Iris pigment epithelial cell (primary cell): ENCODE measurements at regions not wholly inside any gene's neighbourhood (a gene's known extent, or its start where the extent isn't known, plus 50 kb on each side); places are given as distances from the start of the nearest gene placed in this dataset.
A peak's percentile ranks its signal among the peaks of the same experiment; 100 is the strongest.
"Not testable (repeated sequence)": the region's sequence is repeated elsewhere in the genome, so short reads cannot be mapped to it uniquely, and the experiment has no call there.

ENCODE experiments used
- DNase-seq: peaks from one replicate; pipeline ENCODE4 v3.0.0-alpha.2; 2011; ENCODE audit warnings: low read depth

GRCh38 chr12:86948851-86949250 lies 692.7 kb upstream of the MGAT4C start:
- DNase-seq: peak; percentile 55

DNA sequence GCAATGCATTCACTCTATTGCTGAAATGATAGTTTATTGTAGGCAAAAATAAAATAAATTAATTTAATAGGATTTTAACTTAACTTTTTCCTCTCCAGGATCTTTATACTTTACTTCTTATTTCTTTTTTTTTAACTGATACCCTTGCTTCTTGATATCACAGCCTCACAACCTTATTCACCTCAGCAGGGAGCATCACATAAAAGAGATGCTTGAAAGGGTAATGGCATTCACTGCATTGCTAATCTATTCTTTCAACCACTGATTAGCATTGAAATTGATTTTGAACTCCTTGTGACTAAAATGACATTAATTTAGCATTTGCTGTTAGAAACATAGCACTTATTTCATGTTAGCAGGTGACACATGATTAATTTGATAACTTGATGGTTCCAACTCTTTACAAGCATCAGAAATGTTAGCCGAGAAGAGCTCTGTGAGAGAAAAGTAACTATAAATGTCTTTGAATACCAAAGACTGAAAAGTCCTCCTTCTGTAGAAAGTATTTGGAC lies 689.5 kb upstream of the MGAT4C start:
- no peak for DNase-seq

DNA sequence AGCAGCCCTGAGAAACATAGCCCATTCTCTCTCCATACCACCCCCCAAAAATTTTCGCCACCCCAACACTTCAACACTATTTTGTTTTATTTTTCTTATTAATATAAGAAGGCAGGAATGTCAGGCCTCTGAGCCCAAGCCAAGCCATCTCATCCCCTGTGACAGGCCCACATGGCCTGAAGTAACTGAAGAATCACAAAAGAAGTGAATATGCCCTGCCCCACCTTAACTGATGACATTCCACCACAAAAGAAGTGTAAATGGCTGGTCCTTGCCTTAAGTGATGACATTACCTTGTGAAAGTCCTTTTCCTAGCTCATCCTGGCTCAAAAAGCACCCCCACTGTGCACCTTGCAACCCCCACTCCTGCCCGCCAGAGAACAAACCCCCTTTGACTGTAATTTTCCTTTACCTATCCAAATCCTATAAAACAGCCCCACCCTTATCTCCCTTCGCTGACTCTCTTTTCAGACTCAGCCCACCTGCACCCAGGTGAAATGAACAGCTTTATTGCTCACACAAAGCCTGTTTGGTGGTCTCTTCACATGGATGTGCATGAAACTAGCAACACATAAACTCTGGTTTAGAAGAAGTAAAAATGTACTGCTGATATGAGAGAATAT lies 688.1 kb upstream of the MGAT4C start:
- DNase-seq: not testable (repeated sequence)

DNA sequence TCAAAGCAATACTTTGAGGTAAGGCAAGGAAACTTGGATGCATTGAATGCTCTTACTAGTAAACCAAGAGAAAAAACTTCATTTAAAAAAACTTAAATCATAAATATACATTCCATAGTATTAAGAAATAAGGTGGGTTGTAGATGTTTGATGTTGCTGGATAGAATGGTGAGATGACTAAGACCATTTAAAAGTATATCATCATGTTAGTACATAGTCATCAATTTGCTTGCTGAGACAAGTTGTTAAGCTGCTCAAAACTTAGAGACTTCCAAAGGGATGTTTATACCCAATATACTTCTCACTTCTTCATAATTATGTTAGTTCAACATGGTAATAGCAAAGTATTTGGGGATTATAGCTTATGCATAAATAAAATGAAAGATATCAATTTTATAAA lies 675.5 kb upstream of the MGAT4C start:
- no peak for DNase-seq

GRCh38 chr12:86929962-86930361 lies 673.8 kb upstream of the MGAT4C start:
- no peak for DNase-seq

- DNase-seq: no peak
These were observed 660.9 kb upstream of the MGAT4C start for GRCh38 chr12:86917121-86917520.

GRCh38 chr12:86914721-86915120 lies 658.5 kb upstream of the MGAT4C start:
- peak; percentile 76 for DNase-seq

DNA sequence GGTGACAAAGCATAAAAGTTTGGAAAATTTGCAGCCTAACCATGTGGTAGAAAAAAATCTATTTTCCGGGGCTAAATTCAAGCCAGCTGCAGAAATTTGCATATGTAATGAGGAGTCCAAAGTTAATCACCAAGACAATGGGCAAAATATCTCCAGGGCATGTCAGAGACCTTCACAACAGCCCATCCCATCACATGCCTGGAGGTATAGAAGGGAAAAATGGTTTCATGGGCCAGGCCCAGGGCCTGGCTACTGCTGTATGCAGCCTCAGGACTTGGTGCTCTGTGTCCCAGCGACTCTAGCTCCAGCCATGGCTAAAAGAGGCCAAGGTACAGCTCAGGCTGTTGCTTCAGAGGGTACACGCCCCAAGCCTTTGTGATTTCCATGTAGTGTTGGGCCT lies 655.8 kb upstream of the MGAT4C start:
- no peak for DNase-seq

- no peak for DNase-seq
These were observed 647.0 kb upstream of the MGAT4C start for GRCh38 chr12:86903159-86903558.

- no peak for DNase-seq
These were observed 604.6 kb upstream of the MGAT4C start for GRCh38 chr12:86860776-86861175.

DNA sequence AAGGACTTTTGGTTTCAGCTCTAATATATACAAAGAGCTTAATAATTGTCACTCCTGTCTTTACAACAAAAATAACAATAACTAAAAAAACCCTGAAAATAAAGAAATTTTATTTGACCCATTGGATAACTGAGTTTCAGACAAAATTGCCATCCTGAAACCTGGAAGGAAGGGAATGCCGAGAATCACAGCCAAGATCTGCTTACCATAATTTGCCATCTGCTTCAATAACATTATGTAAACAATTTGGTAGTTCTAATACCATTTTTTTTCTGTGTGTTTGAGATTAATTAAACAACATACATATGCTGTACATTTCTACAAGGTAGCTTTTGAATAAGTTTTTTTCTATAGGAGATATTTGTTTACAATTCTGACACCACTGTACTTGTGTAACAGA lies 596.3 kb upstream of the MGAT4C start:
- no peak for DNase-seq

DNA sequence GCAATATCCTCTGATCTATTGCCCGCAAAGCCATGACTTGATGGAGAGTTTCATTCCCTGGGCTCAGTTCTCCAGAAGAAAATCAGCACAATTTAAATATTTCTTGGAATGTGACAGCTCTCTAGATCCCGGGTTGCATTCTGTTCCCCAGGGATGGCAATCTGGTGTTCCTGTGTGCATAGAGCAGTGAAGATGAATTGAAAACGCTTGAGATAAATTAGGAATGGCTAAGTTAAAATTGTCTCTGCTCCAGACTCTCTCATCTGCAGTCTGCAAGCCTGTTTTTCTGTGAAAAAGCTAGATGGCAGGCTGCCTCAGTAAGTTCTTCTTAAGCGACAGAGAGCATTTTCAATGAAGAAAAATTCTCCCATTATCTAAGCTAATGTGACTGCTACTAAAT lies 582.5 kb upstream of the MGAT4C start:
- peak; percentile 0 for DNase-seq

- DNase-seq: no peak
These were observed 582.1 kb upstream of the MGAT4C start for GRCh38 chr12:86838260-86838659.

- DNase-seq: no peak
These were observed 581.1 kb upstream of the MGAT4C start for GRCh38 chr12:86837246-86837645.

DNA sequence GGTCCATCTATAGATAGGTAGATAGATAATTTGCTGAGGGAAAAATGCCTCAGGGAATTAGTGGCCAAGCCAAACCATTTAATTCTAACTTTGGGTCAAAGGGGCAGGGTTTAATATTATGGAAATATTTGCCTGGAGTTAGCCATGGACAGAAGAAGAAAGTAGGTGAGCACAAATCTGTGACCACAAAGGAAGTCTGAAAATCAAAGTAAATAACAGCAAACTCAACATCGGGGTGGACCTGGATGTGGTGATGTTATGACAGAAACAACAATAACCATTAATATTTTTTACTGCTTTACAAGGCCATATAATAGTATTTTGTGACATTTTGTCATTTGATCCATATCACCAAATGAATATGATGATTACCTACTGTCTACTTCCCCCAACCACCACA lies 578.0 kb upstream of the MGAT4C start:
- no peak for DNase-seq

DNA sequence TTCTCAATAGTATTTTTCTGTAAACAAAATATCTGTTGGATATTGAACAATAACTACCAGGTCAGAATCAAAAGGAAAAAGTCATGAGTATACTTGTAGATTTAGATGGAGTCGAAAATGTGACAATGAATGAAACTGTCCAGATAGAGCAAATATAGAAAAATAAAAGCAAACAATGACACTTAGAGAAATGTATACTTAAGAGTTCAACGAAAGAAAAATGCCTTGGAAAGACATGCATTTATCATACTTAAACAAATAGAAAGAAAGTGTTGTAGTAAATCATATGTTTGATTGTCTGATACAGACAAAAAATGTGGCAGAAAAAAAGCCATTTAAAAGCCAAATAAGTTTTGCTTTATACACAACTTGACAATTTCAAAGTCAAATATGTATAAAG lies 571.2 kb upstream of the MGAT4C start:
- DNase-seq: no peak

- peak; percentile 22 for DNase-seq
These were observed 569.9 kb upstream of the MGAT4C start for GRCh38 chr12:86826051-86826450.

GRCh38 chr12:86801439-86801838 lies 545.2 kb upstream of the MGAT4C start:
- DNase-seq: no peak

DNA sequence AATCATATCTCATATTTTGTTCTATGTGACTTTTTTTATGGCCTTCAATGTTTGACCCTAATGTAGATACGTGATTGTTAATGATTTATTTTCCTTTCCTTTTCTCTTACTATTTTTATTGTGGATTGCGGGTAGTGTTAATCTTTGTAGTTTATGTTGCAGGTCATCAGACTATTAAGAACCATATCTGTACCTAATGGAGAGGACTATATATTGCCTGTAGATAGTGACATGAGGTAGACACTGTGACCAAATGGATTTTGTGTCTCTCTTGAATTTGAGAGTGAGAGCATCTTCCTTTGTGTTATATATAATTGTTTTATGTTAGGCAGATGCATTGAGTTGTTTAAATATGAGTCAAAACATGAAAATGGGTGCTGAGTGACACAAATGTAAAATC lies 543.4 kb upstream of the MGAT4C start:
- no peak for DNase-seq

GRCh38 chr12:86796550-86796949 lies 540.4 kb upstream of the MGAT4C start:
- no peak for DNase-seq

- DNase-seq: no peak
These were observed 532.5 kb upstream of the MGAT4C start for GRCh38 chr12:86788661-86789060.

- DNase-seq: no peak
These were observed 531.2 kb upstream of the MGAT4C start for GRCh38 chr12:86787419-86787818.

GRCh38 chr12:86777325-86777724 lies 521.1 kb upstream of the MGAT4C start:
- DNase-seq: no peak

DNA sequence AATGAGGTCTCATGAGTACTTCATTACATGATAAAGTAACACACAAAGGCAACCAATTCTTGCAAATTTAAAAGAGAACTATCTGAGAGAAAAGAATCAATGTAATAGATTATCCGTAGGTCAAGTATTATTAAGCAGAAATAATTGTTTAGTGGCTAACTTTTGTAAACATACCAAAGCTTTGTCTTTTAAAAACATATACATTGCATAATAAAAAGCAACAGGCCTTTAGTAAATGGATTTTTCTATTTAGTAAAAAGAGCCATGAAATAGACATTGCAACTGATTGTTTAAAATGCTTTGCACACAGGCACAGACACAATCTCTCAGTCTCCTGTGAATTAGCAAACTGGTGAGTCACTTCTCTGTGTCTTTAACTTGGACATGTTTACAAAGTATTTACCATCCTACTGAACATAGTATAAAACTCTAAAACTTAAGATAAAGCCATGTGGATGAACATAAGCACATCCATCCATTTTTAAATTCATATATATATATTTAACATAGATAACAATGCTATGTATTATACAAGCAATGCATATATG lies 518.7 kb upstream of the MGAT4C start:
- DNase-seq: peak; percentile 53
